ENCODE measurements at regions not wholly inside any gene's neighbourhood (a gene's known extent, or its start where the extent isn't known, plus 50 kb on each side); places are given as distances from the start of the nearest gene placed in this dataset.

- no peak for TF ChIP-seq ZZZ3 (IDR thresholded peaks at IDR 0.05; ENCODE audit: control insufficient read depth, insufficient read length, low read depth)
- TF ChIP-seq EZH2 (IDR thresholded peaks at IDR 0.05; ENCODE audit: borderline replicate concordance, control insufficient read depth, low read depth, low read length) = no peak
- TF ChIP-seq SIX5 (IDR thresholded peaks at IDR 0.05; ENCODE audit: low read depth, low read length, severe bottlenecking) = no peak
- TF ChIP-seq TAF1 (IDR thresholded peaks at IDR 0.05; ENCODE audit: borderline replicate concordance, low read depth, low read length) = no peak
- no peak for TF ChIP-seq FOS (IDR thresholded peaks at IDR 0.05; ENCODE audit: borderline replicate concordance, extremely low read depth, insufficient read length)
- no peak for TF ChIP-seq USF1 (IDR thresholded peaks at IDR 0.05; ENCODE audit: borderline replicate concordance, extremely low read length, insufficient read depth, low read depth, low read length)
- TF ChIP-seq WRNIP1 (IDR thresholded peaks at IDR 0.05; ENCODE audit: borderline replicate concordance, low read depth, low read length) = no peak
- TF ChIP-seq CTCF (IDR thresholded peaks at IDR 0.05 in 2 of 3, conservative IDR thresholded peaks at IDR 0.05 in 1 of 3; ENCODE audit: control insufficient read depth in 2 of 3, extremely low read depth in 1 of 3, insufficient read depth in 1 of 3, low read depth in 3 of 3, low read length in 3 of 3) = no peak
- TF ChIP-seq DPF2 (IDR thresholded peaks at IDR 0.05) = no peak
- no peak for TF ChIP-seq JUND (IDR thresholded peaks at IDR 0.05; ENCODE audit: low read depth, low read length)
- no peak for TF ChIP-seq NR2C1 (IDR thresholded peaks at IDR 0.05)
These were observed 1330.6 kb upstream of the ADGRL3 start for GRCh38 chr4:59869559-59869958.

All from GM12878 (cell line).